ENCODE measurements at regions not wholly inside any gene's neighbourhood (a gene's known extent, or its start where the extent isn't known, plus 50 kb on each side); places are given as distances from the start of the nearest gene placed in this dataset.

DNA sequence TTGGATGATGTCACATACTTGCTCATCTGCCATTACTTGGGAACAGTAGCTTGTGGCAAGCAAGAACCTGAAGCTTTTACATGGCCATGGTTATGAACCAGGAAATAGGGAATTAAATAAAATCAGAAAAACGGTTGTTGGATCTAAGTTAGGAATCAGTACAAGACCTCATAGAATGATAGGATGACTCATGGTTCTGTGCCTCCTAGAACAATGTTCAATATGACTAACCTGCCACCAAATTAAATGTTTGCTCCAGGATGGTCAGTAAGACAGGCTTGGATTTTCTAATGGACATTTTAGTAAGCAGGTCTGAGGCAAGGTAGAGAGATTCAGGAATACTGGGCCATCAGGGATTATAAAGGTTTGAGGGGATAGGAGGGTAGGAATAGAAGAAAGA, 218.9 kb downstream of the PLOD2 start:
- TF ChIP-seq, protein P1, sequence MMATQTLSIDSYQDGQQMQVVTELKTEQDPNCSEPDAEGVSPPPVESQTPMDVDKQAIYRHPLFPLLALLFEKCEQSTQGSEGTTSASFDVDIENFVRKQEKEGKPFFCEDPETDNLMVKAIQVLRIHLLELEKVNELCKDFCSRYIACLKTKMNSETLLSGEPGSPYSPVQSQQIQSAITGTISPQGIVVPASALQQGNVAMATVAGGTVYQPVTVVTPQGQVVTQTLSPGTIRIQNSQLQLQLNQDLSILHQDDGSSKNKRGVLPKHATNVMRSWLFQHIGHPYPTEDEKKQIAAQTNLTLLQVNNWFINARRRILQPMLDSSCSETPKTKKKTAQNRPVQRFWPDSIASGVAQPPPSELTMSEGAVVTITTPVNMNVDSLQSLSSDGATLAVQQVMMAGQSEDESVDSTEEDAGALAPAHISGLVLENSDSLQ (IDR thresholded peaks at IDR 0.05): no peak
- no peak for TF ChIP-seq SP1 (IDR thresholded peaks at IDR 0.05)
- no peak for TF ChIP-seq FOXA1 (IDR thresholded peaks at IDR 0.05)
- TF ChIP-seq FOXM1 (IDR thresholded peaks at IDR 0.05; ENCODE audit: borderline replicate concordance): no peak
- TF ChIP-seq ZNF384 (IDR thresholded peaks at IDR 0.05): no peak
- TF ChIP-seq ARNT (IDR thresholded peaks at IDR 0.05): no peak
- TF ChIP-seq ELF4 (IDR thresholded peaks at IDR 0.05): no peak
- TF ChIP-seq BHLHE40 (IDR thresholded peaks at IDR 0.05; ENCODE audit: borderline replicate concordance): no peak
- TF ChIP-seq HDGF (IDR thresholded peaks at IDR 0.05; ENCODE audit: borderline replicate concordance): no peak
- no peak for TF ChIP-seq TARDBP (IDR thresholded peaks at IDR 0.05)
- no peak for TF ChIP-seq L3MBTL2 (conservative IDR thresholded peaks at IDR 0.05)
- no peak for TF ChIP-seq FOXK2 (IDR thresholded peaks at IDR 0.05)
- TF ChIP-seq SUZ12 (IDR thresholded peaks at IDR 0.05): no peak
